ENCODE measurements at regions not wholly inside any gene's neighbourhood (a gene's known extent, or its start where the extent isn't known, plus 50 kb on each side); places are given as distances from the start of the nearest gene placed in this dataset.
"Not testable (repeated sequence)": the region's sequence is repeated elsewhere in the genome, so short reads cannot be mapped to it uniquely, and the experiment has no call there.

GRCh38 chr6:141504318-141504717 is 628.4 kb upstream of the GJE1 start:
- not testable (repeated sequence) for DNase-seq (ENCODE audit: low read depth in 1 of 2, low spot score in 1 of 2)

DNA sequence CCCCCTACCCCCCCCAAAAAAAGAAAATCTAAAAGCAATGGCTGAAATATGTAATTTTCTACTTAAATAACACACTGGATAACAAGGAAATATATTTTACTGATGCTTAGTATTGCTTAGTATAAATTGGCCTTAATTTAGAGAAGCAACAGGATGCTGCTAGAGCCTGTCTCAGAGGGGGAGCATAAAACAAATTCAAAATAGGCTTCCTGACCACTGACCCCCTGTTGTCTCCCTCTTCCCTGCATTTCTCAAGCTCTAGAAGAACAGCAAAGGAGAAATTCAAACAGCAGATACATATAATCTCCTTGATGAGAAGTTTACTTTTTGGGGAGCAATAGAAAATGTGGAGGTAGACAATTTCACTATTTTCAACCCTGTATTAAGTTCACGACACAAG is 631.1 kb upstream of the GJE1 start:
- DNase-seq (ENCODE audit: low read depth in 1 of 2, low spot score in 1 of 2): no peak

DNA sequence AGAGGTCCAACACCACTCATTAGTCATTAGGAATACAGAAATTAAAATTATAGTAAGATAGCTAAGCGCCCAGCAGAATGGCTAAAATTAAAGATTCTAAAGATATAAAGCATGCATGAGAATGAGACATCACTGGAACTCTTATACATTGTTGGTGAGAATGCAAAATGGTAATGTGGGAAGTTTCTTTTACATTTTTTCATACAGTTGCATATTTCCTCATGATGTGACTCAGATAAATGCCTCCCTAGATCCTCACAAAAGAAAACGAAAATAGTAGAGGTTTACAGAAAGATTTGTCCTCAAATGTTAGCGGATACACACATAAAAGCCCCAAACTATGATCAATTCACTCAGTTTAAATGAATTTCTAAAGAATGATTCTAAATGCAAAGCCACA is 633.7 kb upstream of the GJE1 start:
- no peak for DNase-seq (ENCODE audit: low read depth in 1 of 2, low spot score in 1 of 2)

DNA sequence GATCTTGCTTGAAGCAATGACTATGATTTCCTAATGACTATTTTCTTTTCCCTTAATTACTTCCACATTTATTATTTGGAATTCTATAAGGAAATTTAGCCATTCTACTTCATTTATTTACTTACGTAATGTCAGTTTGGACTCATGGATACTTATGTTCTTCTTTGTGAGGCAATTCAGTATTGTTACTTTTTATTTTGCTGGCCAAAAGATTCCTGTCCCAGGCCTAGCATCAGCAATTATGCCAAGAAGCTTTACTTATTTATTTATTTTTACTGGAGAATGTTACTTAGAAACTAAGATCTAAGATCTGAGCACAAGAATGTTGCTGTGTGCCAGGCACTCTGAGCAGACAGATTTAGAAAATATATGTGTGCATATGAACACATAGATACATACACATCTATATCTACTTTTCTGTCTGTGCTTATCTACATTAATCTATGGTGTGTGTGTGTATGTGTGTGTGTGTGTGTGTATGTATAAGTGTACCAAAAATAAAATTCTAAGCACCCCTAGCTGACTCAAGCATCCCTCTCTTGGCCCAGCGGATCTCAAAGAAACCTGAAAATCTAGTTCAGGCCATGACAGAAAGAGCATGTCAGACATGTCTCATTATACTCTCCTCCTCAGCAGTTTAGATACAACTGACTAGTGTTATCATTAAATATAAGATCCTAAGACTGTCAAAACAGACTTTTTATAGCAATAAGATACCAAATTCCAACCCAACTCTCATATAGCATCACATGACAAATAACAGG is 640.0 kb upstream of the GJE1 start:
- no peak for DNase-seq (ENCODE audit: low read depth in 1 of 2, low spot score in 1 of 2)

- no peak for DNase-seq (ENCODE audit: low read depth in 1 of 2, low spot score in 1 of 2)
These were observed 641.0 kb upstream of the GJE1 start for GRCh38 chr6:141491684-141492083.

- DNase-seq (ENCODE audit: low read depth in 1 of 2, low spot score in 1 of 2): no peak
These were observed 641.7 kb upstream of the GJE1 start for GRCh38 chr6:141490982-141491381.

GRCh38 chr6:141488488-141488887 is 644.2 kb upstream of the GJE1 start:
- no peak for DNase-seq (ENCODE audit: low read depth in 1 of 2, low spot score in 1 of 2)

- no peak for DNase-seq (ENCODE audit: low read depth in 1 of 2, low spot score in 1 of 2)
These were observed 645.8 kb upstream of the GJE1 start for GRCh38 chr6:141486942-141487341.

- no peak for DNase-seq (ENCODE audit: low read depth in 1 of 2, low spot score in 1 of 2)
These were observed 648.0 kb upstream of the GJE1 start for GRCh38 chr6:141484711-141485110.

DNA sequence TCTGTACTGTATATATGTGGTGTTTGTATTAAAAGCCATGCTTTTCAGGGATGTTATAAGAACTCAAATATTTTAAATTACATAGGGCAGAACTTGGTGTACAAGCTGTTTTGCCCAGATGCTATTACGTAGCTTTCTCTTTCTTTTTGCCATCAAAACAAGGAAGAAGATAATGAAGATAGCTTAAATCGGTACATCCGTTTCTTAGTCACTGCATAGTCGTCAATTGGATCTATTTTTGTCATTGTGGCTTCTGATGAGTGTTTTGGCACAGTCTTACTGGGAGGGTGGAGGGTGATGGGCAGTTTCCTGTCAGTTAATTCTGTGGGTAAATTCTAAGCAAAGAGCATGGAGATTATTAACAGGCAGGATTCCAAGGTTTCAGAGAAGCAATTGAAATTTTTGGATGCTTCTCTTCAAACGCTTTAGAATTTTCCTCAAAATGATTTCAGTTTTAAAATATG is 649.1 kb upstream of the GJE1 start:
- peak in 1 of 2 donors; percentile 56 for DNase-seq (ENCODE audit: low read depth in 1 of 2, low spot score in 1 of 2)

- DNase-seq (ENCODE audit: low read depth in 1 of 2, low spot score in 1 of 2): no peak
These were observed 649.7 kb upstream of the GJE1 start for GRCh38 chr6:141482796-141483597.

- DNase-seq (ENCODE audit: low read depth in 1 of 2, low spot score in 1 of 2): no peak
These were observed 657.5 kb upstream of the GJE1 start for GRCh38 chr6:141475259-141475658.

DNA sequence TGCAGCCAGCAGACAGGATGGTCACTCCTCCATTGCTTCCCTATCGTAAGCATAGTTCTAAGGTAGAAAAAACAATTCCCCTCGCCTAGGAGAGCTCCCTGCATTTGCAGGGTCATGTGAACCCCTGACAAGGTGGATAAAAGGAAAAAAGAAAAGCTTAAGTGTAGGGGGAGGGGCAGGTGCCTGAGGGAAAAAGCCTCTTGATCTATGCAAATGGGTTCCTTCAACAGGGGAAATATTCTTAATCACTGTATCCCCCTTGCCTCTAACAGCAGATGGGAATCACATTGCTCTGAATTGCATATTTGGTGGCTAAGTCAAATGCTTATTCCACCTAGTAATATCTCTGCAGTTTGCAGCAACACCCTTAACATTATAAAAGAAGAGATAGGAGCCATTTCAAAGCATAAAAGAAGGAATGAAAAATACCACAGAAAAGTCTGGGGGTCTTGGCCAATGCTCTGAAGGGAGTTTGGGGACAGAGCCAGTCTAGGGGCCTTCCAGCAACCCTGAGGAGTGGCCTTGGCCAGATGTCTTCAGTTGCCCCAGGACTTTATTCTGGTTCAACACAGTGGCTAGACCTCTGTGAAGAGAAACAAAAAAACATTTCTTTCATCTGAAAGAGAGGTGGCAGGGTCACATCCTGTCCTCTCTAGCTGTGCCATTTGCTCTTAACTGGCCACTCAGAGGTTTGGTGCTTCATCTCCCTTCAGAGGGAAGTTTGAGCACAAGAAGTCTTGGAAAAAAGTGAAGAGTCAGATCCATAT is 660.4 kb upstream of the GJE1 start:
- no peak for DNase-seq (ENCODE audit: low read depth in 1 of 2, low spot score in 1 of 2)

DNA sequence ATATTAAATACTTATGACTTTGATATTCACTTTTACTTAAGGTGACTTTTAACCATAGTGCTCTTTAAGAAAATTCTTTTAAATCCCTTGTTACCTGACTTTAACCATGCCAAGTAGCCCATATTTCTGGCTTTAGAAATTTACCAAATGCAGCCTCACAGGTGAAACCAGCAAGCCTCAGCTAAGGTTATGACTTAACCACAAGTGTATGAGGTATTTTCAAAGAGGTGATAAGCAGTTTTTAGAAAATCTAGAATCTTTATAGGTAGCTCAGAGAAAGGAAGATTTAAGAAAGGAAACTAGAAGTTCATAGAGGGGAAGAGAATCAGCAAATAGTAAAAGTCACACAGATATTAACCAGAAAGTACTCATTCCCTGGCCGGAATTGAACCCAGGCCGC is 661.9 kb upstream of the GJE1 start:
- no peak for DNase-seq (ENCODE audit: low read depth in 1 of 2, low spot score in 1 of 2)

DNA sequence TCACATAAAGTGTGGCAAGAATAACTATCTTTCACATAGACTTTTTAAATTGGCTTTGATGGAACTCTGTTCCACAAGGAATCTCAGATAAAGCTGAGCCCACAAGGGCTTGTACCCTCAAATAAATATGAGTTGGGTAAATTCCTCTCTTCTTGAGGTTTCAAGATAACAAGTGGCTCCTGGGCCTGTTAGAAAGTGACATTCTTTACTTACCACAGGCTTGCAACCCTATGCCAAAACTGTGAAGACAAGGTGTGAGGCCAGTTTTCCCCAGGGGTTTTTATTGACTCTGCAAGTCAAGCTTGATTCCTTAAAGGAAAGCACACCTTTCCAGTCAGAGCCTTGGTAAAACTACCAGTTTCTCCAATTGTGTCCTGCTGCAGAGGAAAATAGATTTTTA is 664.8 kb upstream of the GJE1 start:
- DNase-seq (ENCODE audit: low read depth in 1 of 2, low spot score in 1 of 2): no peak

GRCh38 chr6:141467041-141467440 is 665.7 kb upstream of the GJE1 start:
- DNase-seq (ENCODE audit: low read depth in 1 of 2, low spot score in 1 of 2): no peak

GRCh38 chr6:141464896-141465295 is 667.8 kb upstream of the GJE1 start:
- DNase-seq (ENCODE audit: low read depth in 1 of 2, low spot score in 1 of 2): no peak

DNA sequence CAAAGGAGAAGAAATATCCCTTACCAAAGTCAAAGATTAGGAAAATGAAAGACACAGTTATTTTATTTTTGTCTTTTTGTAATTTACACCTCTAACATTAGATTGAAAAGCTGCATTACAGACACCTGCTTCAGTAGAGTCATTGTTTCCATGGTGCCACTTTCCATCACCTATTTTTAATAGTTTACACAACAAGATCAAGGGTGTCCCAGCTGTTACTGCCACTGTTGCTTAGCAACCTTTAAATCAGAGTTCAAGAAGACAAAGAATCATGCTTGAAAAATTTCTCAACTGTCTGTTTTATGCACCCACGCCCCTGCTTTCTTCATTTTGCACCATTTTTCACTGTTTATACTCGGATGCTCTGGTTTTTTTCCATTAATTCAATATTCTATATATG is 668.2 kb upstream of the GJE1 start:
- no peak for DNase-seq (ENCODE audit: low read depth in 1 of 2, low spot score in 1 of 2)

DNA sequence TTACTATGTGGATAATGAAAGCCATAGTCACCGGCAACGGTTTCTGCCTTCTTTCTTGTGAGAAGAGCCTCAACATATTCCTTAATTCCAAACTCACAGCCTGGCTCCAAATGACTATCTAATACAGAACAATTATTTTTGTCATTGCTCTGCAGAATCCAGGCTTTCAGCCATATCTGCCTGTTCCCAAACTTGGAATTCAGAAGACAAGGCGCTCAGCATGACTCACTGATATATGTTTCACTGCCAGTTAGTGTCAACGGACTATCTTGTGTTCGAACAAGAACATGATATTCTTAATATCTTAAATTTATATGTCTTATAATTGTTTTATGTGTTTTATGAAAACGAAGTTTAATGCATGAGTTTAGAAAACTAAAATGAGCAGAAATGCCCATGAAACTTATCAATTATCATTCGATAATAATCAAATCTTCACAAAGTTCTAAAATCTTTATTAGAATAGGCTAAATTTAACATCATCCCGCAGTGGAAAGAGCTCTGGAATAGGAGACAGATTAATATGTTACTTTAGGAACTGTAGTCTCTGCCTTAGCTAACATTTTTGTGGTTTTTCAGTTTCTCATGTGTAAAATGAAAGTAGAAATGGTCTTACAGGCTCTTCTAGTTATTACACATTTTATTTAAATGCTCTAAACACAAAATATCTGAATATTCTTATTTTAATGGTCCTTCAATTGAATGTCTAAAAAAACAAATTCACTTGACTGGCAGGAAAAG is 669.3 kb upstream of the GJE1 start:
- no peak for DNase-seq (ENCODE audit: low read depth in 1 of 2, low spot score in 1 of 2)

GRCh38 chr6:141460743-141461484 is 671.8 kb upstream of the GJE1 start:
- DNase-seq (ENCODE audit: low read depth in 1 of 2, low spot score in 1 of 2): no peak

All from activated CD4-positive, alpha-beta T cell treated with anti-CD3 and anti-CD28 coated beads, Interleukin-2, amount 50 U/mL, for 24 hours (primary cell).